Astrocyte of the spinal cord (primary cell): ENCODE measurements at regions not wholly inside any gene's neighbourhood (a gene's known extent, or its start where the extent isn't known, plus 50 kb on each side); places are given as distances from the start of the nearest gene placed in this dataset.

Experiments used
- DNase-seq: peaks from one replicate; pipeline ENCODE4 v3.0.0; 2011; ENCODE audit warnings: low read depth, low spot score
- H3K4me3 ChIP-seq: 2 replicates; pipeline ENCODE4 v1.5.1; 2011; ENCODE audit warnings: low read depth, mild to moderate bottlenecking, low read length, moderate library complexity
- in situ Hi-C: cut with HindIII; loops from 2 replicates; pipeline ENCODE4 v1.10.0; 2017; ENCODE audit warnings: low sequenced_read_pairs
- TF ChIP-seq, protein P1 (sequence below): IDR thresholded peaks from 2 replicates; pipeline ENCODE4 v1.5.1; 2012; ENCODE audit warnings: low read depth, mild to moderate bottlenecking, low read length, inconsistent platforms

DNA sequence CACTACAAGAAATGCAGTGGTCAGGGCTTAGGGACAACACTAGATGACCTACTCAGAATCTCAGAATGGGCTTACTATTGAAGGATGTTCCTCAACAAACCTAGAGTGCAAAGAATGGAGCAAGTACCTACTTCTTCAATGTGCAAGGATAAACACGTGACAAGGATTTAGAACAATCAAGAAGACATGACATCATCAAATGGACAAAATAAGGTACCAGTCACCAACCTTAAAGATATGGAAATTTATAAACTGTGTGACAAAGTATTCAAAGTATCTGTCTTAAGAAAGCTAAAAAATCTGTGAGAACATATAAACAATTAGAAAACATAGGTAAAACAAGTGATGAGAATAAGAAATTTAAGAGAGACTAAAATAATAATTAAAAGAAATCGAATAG lies 656.1 kb downstream of the ZWINT start:
- TF ChIP-seq, protein P1, sequence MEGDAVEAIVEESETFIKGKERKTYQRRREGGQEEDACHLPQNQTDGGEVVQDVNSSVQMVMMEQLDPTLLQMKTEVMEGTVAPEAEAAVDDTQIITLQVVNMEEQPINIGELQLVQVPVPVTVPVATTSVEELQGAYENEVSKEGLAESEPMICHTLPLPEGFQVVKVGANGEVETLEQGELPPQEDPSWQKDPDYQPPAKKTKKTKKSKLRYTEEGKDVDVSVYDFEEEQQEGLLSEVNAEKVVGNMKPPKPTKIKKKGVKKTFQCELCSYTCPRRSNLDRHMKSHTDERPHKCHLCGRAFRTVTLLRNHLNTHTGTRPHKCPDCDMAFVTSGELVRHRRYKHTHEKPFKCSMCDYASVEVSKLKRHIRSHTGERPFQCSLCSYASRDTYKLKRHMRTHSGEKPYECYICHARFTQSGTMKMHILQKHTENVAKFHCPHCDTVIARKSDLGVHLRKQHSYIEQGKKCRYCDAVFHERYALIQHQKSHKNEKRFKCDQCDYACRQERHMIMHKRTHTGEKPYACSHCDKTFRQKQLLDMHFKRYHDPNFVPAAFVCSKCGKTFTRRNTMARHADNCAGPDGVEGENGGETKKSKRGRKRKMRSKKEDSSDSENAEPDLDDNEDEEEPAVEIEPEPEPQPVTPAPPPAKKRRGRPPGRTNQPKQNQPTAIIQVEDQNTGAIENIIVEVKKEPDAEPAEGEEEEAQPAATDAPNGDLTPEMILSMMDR = no peak
- H3K4me3 ChIP-seq = no peak overlapping the region
- in situ Hi-C loops = no loop called here
- no peak for DNase-seq

DNA sequence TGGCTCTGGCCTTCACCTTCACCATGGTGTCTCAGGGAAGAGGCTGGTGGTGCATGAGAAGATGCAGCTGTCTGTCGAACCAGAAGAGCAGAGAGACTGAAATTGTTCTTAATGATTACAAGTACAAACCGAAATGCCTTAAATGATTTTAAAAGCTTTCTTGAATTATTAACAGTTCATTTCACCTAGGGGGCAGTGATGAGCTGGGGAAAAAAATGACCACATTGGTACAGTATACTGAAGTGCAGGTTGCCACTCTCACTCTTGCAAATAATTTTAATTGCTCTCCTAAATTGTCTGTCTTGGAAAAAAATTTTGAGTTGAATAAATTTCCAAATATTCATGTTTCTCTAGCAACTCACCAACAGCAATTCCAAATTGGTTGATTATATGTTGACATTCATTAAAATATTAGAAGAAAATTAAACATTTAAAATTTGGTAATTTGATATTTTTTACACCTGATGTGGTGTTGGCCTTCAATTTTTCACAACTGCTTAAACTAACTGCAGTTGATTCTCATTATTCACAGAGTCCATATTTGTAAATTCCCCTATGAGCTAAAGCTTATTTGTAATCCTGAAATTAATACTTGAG lies 692.6 kb downstream of the ZWINT start:
- TF ChIP-seq, protein P1 = peak; percentile 11

DNA sequence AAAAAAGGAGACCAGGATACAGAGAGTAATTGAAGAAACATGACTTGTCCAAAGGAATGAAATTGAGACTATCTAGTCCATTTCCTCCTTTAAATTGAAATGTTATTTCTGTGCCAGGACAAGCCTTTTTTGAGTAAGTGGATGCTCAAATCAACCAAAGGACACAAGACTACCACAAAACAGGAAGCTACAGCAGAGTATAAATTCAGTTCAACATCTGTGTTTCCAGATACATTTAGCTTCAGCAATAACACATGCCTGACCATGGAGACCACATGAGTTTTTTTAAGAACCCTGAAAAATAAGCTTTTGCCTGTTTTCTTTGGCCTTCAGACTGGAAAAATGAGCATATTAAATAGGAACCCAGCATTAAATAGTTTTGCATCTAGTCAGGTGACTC lies 707.5 kb downstream of the ZWINT start:
- no peak for DNase-seq
- no peak overlapping the region for H3K4me3 ChIP-seq
- in situ Hi-C loops = no loop called here
- TF ChIP-seq, protein P1 = no peak

More for the DNA sequence above, 692.6 kb downstream of the ZWINT start:
- no peak for DNase-seq
- no peak overlapping the region for H3K4me3 ChIP-seq
- in situ Hi-C loops = no loop called here

DNA sequence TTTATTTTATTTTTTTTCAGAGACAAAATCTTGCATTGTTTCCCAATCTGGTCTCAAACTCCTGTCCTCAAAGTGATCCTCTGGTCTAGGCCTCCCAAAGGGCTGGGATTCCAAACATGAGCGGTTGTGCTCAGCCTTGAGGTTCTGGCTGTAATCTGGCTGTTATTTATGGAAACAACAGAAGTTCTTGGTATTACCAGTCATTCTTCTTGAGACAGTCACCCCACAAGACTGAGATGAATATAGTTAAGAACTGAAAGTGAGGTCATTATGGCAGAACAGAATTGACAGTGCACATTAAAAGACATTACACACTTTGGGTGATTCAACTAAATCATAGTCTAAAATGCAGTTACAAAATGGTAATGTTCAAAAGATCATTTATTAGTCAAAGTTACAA lies 719.5 kb downstream of the ZWINT start:
- in situ Hi-C loops = no loop called here
- H3K4me3 ChIP-seq = no peak overlapping the region
- DNase-seq = no peak
- TF ChIP-seq, protein P1 = no peak

DNA sequence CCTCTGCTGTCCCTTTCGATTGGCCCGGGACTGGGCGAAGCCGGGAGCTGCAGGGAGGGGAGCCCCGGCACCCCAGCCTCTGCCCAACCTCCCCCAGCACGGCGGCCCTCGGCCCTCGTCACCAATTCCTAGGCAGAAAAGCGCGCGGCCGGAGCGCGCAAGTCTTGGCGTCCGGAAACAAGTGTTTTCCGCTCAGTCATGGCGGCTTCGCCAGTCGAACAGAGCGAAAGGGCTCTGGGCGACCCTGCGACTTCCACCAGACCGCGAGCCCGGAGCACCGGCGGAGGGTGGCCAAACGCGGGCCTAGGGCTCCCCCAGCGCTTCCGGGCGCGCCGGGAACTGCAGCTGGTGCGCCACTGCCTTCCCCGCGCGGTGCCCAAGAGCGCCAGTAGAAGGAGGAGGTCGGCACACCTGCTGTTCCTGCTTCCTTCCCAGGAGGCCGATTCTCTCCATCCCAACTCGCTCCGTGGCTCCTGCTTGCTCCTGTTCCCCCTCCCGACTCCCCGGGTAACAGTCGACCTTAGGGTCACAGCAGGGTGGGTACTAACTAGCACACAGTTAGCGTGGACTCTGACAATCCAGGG lies 729.9 kb downstream of the ZWINT start:
- peak overlapping the region; percentile 49 for H3K4me3 ChIP-seq
- TF ChIP-seq, protein P1 = peak; percentile 66
- DNase-seq = peak; percentile 57
- in situ Hi-C loops = no loop called here

DNA sequence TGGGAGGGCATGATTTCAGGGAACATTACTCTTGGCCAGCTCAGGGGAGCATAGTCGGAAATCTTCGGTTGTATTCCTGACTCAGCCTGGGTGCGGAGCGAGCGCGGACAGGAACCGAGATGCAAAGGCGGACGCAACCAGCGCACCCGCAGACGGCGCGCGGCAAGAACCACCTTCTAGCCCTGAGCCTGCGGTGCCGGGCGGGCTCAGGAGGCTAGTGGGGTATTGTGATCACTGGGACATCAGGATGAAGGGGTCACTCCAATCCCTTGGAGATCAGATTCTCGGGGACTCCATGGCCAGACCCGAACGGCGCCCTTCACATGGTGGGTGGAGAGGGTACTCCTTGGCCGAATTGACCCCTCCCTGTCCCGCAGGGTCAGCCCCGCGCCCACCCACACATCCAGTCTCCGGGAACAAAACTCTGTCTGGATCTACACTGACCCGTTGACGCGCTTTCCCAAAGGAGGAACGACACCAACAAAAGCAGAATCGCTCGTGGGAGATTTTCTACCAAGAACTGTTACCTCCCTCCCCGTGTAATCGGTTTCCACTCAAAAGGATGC lies 730.5 kb downstream of the ZWINT start:
- in situ Hi-C loops = no loop called here
- DNase-seq = peak; percentile 37
- TF ChIP-seq, protein P1 = no peak
- H3K4me3 ChIP-seq = peak overlapping the region; percentile 49
